Stimulated activated CD4-positive, alpha-beta T cell treated with anti-CD3 and anti-CD28 coated beads, TNF-alpha, amount 100 ng/mL, for 1 hour (primary cell): ENCODE measurements at regions not wholly inside any gene's neighbourhood (a gene's known extent, or its start where the extent isn't known, plus 50 kb on each side); places are given as distances from the start of the nearest gene placed in this dataset.

Experiments used
- DNase-seq, 3 donors: peaks; one replicate each; pipeline ENCODE4 v3.0.0-alpha.2; 2020; ENCODE audit warnings: low read depth in 3 of 3, low spot score in 1 of 3

DNA sequence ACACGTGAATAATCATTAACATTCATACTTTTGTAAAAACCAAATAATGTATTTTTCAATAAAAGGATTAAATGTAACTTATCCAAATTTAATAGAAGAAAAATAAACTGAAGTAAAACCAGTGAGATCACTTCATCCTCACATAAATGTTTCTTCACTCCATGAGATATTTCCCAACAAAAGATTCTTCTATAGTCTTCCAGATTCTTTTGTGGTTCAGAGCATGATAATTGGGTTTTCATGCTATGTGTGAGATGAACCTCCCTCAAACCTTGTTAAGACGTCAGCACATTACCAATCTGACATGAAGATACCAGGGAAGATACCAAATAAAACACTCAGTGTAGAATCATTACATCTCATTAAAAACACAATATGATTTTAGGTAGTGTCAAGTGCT, 62.9 kb upstream of the OXGR1 start:
- DNase-seq, result no peak

DNA sequence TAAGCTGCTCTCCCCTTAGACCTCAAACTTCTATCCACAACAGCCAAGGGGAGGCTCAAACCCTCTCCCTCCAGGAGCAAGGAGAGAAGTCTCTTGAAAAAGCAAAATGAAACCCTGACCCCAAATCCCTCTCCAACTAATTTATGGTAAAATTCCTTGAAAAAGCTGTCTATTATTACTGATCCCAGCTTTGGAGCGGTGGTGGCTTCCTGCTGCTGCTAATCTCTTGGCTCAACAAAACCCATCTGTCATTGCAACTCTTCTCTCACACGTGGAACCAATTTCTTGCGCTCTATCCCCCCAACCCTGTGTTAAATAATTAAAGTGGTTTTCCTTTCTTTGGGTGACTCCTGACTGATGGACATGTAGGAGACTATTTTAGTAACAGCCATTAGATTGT, 64.1 kb upstream of the OXGR1 start:
- DNase-seq, result no peak

DNA sequence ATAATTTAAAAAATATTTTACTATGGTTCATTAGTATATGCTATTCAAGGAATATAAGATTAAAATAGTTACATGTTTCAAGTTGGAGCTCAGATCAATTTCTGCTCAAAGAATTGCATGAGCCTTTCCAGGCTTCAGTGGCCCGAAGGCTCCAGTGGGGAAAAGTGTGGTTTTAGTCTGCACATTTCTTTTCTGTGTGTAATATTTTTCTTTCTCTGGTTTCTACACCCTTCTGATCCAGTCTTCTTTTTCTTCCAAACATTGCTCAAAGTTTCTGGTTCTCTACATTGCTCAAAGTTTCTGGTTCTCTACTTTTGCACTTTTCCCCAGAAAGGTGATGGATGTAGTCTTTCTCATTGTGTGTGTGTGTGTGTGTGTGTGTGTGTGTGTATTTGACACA, 64.7 kb upstream of the OXGR1 start:
- DNase-seq, result no peak

DNA sequence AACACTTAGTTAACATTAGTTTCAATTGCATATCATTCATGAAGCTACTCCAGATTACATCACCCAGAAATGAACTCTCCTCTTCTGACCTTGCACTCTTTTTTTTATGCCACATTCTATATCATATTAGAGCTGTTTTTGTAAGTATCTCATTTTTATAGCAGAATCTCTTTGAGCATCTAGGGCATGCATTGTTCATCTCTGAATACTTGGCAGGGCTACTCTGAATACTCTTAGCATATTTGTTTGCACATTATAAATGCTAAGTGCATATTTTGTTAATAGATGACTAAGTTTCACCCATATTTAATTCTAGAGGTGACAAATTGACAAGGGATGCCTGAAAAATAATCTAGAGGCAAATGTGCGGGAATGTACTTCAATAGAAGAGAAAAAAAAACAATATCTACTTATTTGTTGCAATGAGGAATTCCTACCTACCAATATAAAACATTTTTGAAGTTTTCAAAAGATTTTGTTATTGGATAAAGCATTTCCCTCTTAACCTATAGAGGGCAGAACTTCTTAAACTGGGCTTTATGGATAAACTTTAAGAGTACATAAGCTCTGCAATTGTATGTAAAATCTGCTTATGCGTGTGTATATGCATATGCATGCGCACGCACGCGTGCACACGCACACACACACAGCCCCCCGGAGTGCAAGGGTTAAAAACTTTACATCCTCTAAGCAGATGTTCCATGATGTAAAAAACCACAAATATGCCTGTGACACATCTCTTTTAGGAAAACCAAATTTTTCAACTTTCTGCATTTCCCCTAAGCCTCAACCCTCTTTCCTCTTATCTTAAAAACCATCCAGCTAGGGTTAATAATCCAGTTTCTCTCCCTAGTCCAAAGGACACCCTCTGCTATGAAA, 73.0 kb upstream of the OXGR1 start:
- DNase-seq, result no peak

DNA sequence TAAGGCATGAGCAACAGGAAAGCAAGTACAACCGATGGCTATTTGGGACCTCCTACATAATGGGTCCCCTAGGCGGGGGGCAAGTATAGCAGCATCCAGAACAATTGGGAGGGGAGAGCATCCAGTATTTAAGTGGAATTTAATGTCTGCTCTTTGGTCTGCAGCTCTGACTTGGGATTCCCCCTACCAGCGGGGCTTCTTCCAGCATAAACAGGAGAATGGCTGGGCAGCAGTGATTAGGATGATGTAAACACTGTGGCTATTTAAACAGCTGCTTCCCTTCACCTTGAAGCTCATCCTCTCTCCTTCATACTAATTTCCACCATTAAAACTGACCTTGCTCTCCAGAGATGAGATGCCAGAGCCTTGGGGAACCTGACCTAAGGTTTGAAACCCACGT, 73.9 kb upstream of the OXGR1 start:
- DNase-seq, result no peak

DNA sequence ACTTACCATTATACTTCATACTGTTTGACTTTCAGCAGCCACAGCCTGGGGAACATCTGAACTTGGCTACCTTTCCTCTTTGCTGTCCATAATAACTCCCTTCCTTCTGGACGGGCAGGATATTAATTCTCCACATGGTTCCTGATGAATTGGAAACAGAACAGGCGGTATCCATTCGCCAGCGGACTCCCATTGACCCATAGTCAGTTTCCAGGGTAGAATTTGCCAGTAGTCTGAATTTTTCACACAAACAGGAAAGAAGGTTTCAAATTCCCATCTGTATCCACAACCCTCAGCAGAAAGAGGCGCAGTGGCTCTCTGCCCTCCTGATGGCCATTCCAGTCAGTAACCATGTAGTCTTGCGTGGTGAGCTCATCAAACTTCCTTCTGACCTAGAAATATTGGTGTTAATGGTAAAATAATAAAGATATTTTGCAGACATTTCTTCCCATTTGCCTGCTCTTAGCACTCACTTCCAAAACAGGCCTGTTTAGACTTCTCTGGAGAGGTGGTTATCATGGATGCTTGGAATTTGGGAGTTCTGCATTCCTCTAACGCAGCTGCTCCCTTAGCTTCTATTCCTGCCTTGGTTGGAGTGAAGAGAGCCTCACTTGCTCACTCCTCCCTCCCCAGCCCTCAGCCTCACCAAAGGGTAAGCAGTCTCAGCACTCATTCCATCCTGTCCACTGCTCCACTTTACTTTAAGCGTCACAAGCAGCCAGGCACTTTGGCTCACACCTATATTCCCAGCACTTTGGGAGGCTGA, 75.0 kb upstream of the OXGR1 start:
- no peak for DNase-seq

DNA sequence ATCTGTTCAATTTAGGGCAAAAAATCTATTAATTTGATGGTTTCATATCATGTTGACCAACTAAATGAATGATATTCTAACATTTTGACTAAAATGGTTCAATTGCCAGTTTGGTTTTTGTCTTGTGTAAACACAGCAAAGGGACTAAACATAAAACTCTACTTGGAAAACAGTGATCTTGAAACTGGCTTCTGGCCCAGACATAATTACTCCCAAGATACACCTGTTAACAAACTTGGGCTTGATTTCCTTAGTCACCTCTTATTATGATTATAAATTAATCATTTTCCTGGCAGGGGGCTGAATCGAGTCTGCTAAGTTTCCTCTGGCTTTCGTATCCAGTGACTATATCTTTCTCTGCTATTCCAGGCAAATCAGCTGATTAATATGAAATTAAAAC, 78.0 kb upstream of the OXGR1 start:
- DNase-seq, result no peak

DNA sequence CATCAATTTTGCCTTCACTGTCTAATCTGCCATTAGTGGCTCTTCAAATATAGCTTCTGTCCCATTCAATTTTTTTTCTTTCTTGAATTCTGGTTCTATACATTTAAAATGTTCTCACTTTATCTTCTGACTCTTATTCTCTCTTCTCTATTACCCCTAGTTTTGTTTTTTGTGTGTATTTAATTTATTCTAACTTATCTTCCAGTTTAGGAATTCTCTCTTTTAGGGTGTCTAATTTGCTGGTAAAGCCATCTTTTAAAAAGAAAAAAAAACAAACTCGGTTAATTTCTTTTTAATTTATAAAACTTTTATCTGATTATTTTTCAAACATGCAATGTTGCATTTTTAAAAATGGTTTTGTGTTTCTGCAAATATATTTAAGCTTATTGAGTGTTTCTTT, 80.3 kb upstream of the OXGR1 start:
- no peak for DNase-seq

DNA sequence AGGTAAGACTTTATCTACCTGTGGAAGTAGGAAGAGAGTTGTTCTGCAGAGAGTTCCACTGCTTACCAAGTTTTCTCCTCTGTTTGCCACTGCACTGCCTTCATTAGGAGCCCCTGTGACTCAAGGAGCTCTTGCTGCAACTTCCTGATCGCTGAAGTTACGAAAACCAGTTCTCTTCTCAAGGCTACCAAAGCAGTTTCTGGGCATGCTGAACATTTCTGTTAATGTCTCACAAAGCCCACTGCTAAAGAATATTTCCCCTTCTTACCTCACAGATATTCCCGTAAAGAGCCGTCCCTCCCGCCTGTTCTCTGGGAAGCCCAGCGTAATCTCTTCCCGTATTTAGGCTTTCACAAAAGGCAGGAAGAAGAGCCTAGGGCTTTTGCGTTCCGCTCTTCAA, 82.6 kb upstream of the OXGR1 start:
- DNase-seq, result no peak

DNA sequence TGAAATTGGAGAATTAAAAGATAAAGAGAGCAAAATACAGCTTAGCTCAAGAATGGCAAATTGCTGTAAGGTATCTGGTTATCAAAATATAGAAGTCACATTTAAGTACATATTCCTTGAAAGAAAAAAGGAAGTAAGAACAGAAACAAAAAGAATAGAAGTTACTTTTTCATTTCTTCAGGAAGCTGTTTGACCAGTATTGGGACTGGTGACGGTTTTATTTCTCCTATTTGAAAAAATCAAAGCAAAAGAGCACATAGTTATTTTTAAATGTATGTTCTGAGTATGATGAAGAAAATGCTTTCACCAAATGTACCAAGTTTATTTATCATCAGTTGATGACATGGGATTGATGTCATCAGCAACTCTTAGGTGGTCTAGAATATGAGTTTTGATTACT, 83.1 kb upstream of the OXGR1 start:
- no peak for DNase-seq

DNA sequence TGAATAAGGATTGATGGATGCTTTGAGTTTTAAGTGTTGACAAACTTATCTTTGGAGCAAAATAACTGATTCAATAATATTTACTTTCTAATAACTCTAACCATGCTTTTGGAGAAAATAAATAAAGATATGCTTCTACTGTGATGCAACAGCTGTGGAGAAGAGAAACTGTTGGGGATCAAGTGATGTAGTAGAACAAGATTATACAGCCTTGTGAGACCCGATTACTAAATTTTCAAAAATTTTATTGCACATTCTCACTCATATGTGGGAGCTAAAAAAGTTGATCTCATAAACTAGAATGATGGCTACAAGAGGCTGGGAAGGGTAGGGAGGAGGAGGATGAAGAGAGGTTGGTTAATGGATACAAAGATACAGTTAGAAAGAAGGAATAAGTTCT, 85.5 kb upstream of the OXGR1 start:
- DNase-seq, result no peak

DNA sequence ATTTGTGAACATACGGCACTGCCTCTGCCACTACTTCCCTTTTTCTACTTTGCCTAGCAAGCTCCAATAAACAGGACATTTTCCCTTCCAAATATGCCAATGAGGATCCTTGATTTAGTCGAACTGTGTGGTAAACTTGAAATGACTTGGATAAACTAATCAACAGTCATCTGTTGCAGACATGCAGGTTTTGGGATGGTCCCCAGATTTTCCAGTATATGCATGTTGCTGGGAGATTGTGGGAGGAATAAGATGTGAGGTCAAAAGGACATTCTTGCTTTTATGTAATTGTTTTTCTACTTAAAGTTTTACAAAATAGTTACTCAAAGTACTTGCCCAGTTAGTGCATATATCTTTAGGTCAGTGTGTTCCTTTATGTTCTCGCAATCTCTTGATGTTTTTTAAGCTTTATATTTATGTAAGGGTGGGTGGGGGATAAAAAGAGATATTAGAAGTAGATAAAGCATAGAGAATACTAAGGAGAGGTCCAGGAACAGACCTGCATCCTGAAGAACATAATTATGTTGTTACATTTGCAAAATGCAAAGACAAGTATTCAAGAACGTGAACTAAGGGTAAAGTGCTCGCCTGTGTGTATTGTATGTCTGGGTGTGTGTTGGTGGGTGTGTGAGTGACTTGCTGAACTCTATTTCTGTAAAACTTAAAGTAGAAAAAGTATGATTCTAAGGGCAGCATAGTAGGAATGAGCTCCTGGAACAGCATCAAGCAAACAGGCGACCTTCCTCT, 88.4 kb upstream of the OXGR1 start:
- no peak for DNase-seq

DNA sequence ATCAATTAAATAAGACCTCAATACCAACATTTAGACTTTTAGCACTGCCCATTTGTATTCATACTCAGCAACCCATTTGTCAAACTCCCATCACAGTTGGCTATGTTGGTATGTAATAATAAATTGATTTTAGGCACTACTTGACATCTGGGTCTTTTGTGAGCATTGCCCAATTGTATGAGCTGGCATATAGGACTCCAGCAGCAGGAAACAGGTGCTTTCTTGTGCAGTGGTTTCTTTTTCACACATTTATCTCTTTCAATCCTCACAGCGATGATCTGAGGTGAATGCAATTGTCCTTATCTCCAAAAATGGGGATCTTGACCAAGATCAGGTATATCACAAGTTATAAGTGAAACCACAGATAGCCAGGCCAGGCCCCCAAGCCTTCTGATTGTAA, 96.9 kb upstream of the OXGR1 start:
- DNase-seq, result no peak

DNA sequence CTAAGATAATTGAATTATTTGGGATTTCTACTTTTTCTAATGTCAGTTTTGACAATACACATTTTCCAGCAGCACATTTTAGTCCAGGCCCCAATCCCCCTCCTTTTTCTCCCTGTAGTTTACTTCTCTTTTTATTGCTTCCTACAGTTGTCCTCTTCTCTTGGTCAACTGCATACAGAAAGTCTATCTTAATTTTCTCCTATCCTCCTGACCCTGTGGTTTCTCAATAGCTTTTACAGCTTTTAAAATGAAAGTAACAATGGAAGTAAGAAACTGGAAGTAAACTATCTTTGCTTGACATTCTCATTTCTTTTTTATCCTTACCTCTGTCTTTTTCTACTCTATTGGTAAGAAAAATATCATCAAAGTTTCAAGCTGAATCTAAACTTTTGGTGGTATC, 106.5 kb upstream of the OXGR1 start:
- DNase-seq, result no peak

DNA sequence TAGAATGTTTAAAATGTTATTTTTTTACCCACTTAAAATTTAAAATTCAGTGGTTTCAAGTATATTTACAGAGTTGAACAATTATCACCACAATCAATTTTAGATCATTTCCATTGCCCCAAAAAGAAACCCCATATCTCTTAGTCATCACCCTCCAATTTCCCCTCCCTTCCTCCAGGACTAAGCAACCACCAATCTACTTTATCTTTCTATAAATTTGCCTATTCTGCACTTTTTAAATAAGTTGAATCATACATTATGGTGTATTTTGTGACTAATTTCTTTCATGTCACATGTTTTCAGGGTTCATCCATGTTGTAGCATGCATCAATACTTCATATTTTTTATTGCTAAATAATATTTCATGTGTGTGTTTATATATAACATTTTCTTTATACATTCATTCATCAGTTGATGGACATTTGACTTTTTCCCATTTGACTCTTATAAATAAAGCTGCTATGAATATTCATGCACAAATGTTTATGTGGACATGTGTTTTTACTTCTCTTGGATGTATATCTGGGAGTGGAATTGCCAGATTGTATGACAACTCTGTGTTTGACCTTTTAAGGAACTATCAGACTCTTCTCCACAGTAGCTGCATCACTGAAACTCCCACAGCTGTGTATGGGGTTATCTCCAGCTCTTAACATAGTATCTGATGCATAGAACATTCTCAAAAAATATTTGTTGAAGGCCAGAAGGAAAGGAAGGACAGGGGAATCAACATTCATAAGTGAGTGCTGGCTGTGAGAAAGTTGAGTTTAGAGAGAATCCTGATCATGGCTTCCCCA, 107.8 kb upstream of the OXGR1 start:
- no peak for DNase-seq

DNA sequence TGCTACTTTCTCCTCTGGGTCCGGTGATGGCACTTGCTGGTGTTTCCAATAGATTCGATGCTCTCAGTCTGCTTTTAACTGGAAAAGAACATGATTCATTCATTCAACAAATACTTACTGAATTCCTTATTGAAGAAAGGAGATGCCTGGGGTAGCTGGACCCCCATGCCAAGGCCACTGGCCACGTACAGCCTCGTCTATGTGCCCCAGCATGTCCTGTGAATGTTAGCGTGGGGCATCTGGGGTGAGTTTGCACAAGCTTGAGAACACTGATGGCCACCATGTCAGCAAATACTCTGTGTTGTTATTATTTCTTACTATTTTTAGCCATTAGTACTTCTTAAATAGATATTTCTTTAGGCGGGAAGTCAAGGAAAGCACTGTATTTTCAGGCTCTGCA, 112.0 kb upstream of the OXGR1 start:
- no peak for DNase-seq

DNA sequence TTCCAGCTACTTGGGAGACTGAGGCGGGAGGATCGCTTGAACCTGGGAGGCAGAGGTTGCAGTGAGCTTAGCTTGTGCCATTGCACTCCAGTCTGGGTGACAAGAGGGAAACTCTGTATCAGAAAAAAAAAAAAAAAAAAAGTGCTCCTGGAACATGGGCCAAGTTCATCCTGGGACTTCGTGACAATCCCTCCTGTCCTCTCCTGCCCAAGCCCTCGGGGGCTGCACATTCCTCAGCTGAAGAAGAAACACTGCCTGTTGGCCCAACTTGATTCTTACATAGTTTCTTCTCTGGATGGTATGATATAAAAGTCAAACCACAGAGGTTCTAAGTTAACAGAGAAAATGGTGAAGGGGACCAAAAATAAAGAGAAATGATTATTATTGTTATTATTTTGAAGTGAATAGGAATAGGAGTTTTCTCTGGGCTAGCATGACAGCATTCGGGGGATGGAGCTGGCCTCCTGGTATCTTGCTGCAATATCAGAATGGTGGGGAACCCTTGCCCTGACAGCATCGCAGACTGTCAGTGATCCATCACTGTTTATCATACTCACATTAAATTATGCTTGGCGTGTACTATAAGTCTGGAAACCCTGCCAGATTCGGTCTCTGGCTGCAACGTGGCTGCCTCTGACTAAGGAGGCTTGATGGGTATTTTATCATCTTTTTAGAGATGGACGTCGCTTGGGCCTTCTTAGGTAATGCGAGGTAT, 113.7 kb upstream of the OXGR1 start:
- no peak for DNase-seq

DNA sequence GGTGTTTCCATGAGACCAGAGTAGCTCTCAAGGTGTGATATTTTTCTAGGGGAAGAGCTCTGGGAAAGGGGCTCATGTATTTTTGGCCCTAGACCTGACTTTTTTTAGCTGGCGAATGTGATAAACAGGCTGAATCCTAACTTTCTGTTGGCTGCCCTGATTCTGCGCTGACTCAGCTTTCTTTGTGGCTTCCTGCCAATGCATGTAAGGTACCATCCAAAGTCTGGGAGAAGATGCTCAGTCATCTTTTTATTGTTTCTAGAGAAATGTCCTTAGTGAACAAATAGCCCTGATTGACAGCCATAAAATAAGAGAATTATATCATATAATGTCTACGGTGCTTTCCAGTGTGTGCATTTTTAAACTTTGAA, 113.6 kb upstream of the MBNL2 start:
- no peak for DNase-seq

DNA sequence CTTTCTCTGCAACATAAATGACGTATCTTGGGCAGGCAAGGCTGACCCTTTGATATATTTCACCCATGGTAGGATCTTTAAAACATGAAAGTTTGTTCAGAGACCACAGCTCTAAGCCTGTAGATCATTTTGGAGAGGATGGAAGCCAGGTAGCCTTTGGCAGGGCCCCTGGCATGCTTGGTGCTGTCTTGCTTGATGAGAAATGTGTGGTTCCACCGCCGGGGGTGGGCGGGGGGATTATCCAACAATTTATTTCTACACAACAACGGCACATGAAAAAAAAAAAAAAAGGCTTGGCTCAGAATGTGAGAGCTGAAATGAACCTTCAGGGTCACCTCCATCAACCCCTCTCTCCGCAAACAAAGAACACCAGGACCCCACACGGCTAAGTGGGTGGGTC, 112.9 kb upstream of the MBNL2 start:
- DNase-seq, result no peak

DNA sequence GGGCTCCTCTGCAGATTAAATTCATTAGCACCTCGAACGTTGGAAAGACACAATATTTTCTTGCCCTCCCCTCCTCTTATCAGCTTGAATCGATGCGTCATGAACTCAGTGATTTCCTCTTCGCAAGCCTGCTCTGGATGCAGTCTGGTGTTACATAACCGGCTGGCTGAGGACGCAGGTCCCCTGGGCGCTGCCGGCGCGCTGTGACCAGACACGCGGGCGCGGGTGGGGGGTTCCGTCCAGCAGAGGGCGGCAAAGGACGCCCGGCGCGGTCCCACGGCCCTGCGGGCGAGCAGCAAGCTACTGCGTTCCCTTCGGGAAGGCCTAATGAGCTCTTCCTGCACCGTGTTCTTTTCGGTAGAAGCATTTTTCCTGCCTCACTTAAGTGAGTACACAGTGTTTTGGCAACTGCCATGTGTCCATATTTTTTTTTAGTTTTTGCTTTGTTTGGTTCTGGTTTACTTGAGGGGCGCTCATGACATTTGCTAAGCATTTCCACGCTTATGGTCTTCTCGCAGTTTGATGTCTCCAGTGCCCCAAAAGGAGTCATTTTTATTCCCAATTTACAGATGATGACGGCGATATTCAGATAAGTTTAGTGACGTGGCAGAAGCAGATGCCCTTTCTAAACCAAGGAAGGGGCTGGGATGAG, 112.2 kb upstream of the MBNL2 start:
- DNase-seq, result peak; percentile 40 to 81 (median 59)
